B cell (primary cell): ENCODE measurements at regions not wholly inside any gene's neighbourhood (a gene's known extent, or its start where the extent isn't known, plus 50 kb on each side); places are given as distances from the start of the nearest gene placed in this dataset.

Experiments
- ATAC-seq: fragments of 200-7000 bp; cut with Tn5 transposase; one replicate; pipeline ENCODE4 v1.10.0; 2021; ENCODE audit warnings: low read depth, mild to moderate bottlenecking, moderate number of reproducible peaks, moderate library complexity
- CTCF ChIA-PET: fragments of 350-600 bp; sonication (Branson Sonifier 250); formaldehyde crosslinking; loops from one replicate; lab custom pipeline; 2021; ENCODE audit warnings: antibody characterized with exemption, inconsistent platforms; lab: Charles Lee
- POLR2A ChIA-PET: fragments of 350-600 bp; sonication (Branson Sonifier 250); formaldehyde crosslinking; loops from one replicate; lab custom pipeline; 2021; ENCODE audit warnings: antibody characterized with exemption; lab: Charles Lee
- DNase-seq: peaks from one replicate; pipeline ENCODE4 v3.0.0; 2013
- H2AFZ ChIP-seq: 2 replicates; pipeline ENCODE4 v1.6.1; 2012; ENCODE audit warnings: mild to moderate bottlenecking, low read depth, low read length; ENCODE audit not compliant: insufficient read depth, poor library complexity, severe bottlenecking
- H3K27ac ChIP-seq, 2 donors: 1 replicate in 1 of 2; 2 replicates in 1 of 2; pipeline ENCODE4 v1.5.1; 2012 to 2013; ENCODE audit warnings: low read length in 2 of 2, mild to moderate bottlenecking in 2 of 2, moderate library complexity in 1 of 2
- H3K27me3 ChIP-seq, 4 experiments: fragments of 200-600 bp in 1 of 4; sonication (generic) in 1 of 4; replicated peaks in 1 of 4; 1 replicate in 2 of 4; 2 replicates in 2 of 4; pipeline versions ENCODE4 v1.6.1 to v1.7.0; 2013 to 2016; ENCODE audit warnings: low read length in 3 of 4, mild to moderate bottlenecking in 2 of 4, mixed read lengths in 1 of 4, moderate library complexity in 1 of 4; ENCODE audit not compliant: insufficient read depth in 4 of 4, control insufficient read depth in 3 of 4; ENCODE audit errors: control extremely low read depth in 1 of 4
- H3K36me3 ChIP-seq, 2 experiments: replicated peaks in 1 of 2; 1 replicate in 1 of 2; 2 replicates in 1 of 2; pipeline versions ENCODE4 v1.6.1 to v1.7.1; 2013; ENCODE audit warnings: low read length in 1 of 2; ENCODE audit not compliant: insufficient read depth in 2 of 2, control insufficient read depth in 1 of 2; ENCODE audit errors: control extremely low read depth in 1 of 2, extremely low read depth in 1 of 2
- H3K4me1 ChIP-seq, 2 donors: fragments of 200-600 bp in 1 of 2; sonication (generic) in 1 of 2; 1 replicate in 1 of 2; 2 replicates in 1 of 2; pipeline versions ENCODE4 v1.5.1 to v1.6.1; 2013 to 2017; ENCODE audit warnings: low read length in 2 of 2; ENCODE audit not compliant: control insufficient read depth in 2 of 2, insufficient read depth in 2 of 2
- H3K4me2 ChIP-seq: replicated peaks from 2 replicates; pipeline ENCODE3; 2012; ENCODE audit warnings: mild to moderate bottlenecking, low read depth, low read length; ENCODE audit not compliant: poor library complexity, severe bottlenecking
- H3K4me3 ChIP-seq, 5 experiments: fragments of 200-600 bp in 1 of 5; sonication (generic) in 1 of 5; 1 replicate in 3 of 5; 2 replicates in 2 of 5; pipeline versions ENCODE4 v1.5.1 to v1.7.0; 2011 to 2016; ENCODE audit warnings: low read length in 4 of 5, mild to moderate bottlenecking in 4 of 5, low read depth in 2 of 5, control low read depth in 1 of 5, moderate library complexity in 1 of 5; ENCODE audit not compliant: insufficient read depth in 1 of 5; ENCODE audit errors: control extremely low read depth in 1 of 5, extremely low read depth in 1 of 5
- H3K79me2 ChIP-seq: fragments of 200-600 bp; sonication (generic); one replicate; pipeline ENCODE4 v1.6.0; 2016; ENCODE audit warnings: low read length; ENCODE audit not compliant: control insufficient read depth, insufficient read depth
- H3K9ac ChIP-seq: fragments of 200-600 bp; sonication (generic); 2 replicates; pipeline ENCODE4 v1.6.1; 2017; ENCODE audit warnings: mild to moderate bottlenecking, low read length, moderate library complexity
- H3K9me3 ChIP-seq, 3 donors: one replicate each; pipeline versions ENCODE4 v1.6.1 to v1.7.1; 2013; ENCODE audit warnings: low read length in 2 of 3; ENCODE audit not compliant: control insufficient read depth in 2 of 3, insufficient read depth in 1 of 3; ENCODE audit errors: control extremely low read depth in 1 of 3
- H4K20me1 ChIP-seq: 2 replicates; pipeline ENCODE4 v1.6.0; 2012; ENCODE audit warnings: mild to moderate bottlenecking, low read length; ENCODE audit not compliant: insufficient read depth, control insufficient read depth, poor library complexity, severe bottlenecking
- H3K27ac Mint-ChIP-seq: one replicate; pipeline ENCODE4 v1.8.0; 2021; ENCODE audit warnings: mixed read lengths
- H3K27me3 Mint-ChIP-seq: one replicate; pipeline ENCODE4 v1.8.0; 2021; ENCODE audit warnings: mixed read lengths
- H3K4me1 Mint-ChIP-seq: one replicate; pipeline ENCODE4 v1.8.0; 2021; ENCODE audit warnings: mixed read lengths
- H3K4me3 Mint-ChIP-seq: one replicate; pipeline ENCODE4 v1.8.0; 2021; ENCODE audit warnings: mixed read lengths
- H3K9me3 Mint-ChIP-seq: one replicate; pipeline ENCODE4 v1.8.0; 2022; ENCODE audit warnings: mixed read lengths; ENCODE audit not compliant: insufficient read depth
- CTCF ChIP-seq: fragments of 200-600 bp; IDR thresholded peaks from one replicate; pipeline ENCODE4 v1.8.0; 2022; ENCODE audit warnings: antibody characterized with exemption, mild to moderate bottlenecking
- EZH2 ChIP-seq: IDR thresholded peaks from 2 replicates; pipeline ENCODE4 v1.6.1; 2012; ENCODE audit warnings: borderline replicate concordance, low read depth, mild to moderate bottlenecking, moderate library complexity, low read length; ENCODE audit not compliant: insufficient read depth, poor library complexity, severe bottlenecking
- WGBS: methylation state at CpG from one replicate; pipeline ENCODE4 v1.1.5; 2013; ENCODE audit warnings: missing lambda C conversion rate; ENCODE audit not compliant: insufficient coverage; 5-methylcytosine and 5-hydroxymethylcytosine counted together
- intact Hi-C: fragments of 100-400 bp; cut with micrococcal nuclease; formaldehyde crosslinking; loops from one replicate; pipeline ENCODE4 v1.10.0; 2022

DNA sequence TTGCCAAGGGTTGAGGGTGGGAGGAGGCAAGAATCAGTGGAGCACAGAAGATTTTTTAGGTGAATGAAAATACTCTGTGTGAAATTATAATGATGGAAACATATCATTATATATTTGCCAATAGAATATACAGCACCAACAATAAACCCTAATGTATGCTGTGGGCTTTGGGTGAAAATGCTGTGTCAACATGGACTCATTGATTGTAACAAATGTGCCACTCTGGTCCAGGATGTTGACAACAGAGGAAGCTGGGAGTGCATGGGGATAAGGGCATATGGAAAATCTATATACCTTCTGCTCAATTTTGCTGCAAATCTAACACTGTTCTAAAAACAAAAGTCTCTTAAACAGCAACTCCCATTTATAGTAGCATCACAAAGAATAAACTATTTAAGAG lies 114.3 kb downstream of the LYZL1 start:
- CTCF ChIA-PET = interaction anchor here (1.1 kb wide), 1 partner anchor 13 kb away, joined by 3 read pairs; no protein-coding TSS in a partner anchor
- no peaks in the 10 kb centered on the region for H3K4me1 Mint-ChIP-seq
- peaks cover 0 to 2% (median 0%) of the 10 kb centered on the region in 4 experiments for H3K27me3 ChIP-seq
- no peaks in the 10 kb centered on the region for H3K4me1 ChIP-seq
- ATAC-seq = no peak
- POLR2A ChIA-PET = no interaction called here
- intact Hi-C loops = no loop called here
- no peak overlapping the region for H3K27ac ChIP-seq
- no peaks in the 10 kb centered on the region for H4K20me1 ChIP-seq
- H3K4me3 Mint-ChIP-seq = no peak overlapping the region
- H3K27ac Mint-ChIP-seq = no peak overlapping the region
- H3K9me3 ChIP-seq = peaks cover 0 to 4% (median 2%) of the 10 kb centered on the region in 3 donors
- no peak overlapping the region for H3K4me2 ChIP-seq
- no peaks in the 10 kb centered on the region for H3K36me3 ChIP-seq
- no peak overlapping the region for H3K4me3 ChIP-seq
- DNase-seq = no peak
- peaks cover 10% of the 10 kb centered on the region for H3K27me3 Mint-ChIP-seq
- H2AFZ ChIP-seq = no peak overlapping the region
- no peak overlapping the region for H3K9ac ChIP-seq
- TF ChIP-seq CTCF (no peak), EZH2 (no peak)
- H3K79me2 ChIP-seq = no peaks in the 10 kb centered on the region
- no peaks in the 10 kb centered on the region for H3K9me3 Mint-ChIP-seq

DNA sequence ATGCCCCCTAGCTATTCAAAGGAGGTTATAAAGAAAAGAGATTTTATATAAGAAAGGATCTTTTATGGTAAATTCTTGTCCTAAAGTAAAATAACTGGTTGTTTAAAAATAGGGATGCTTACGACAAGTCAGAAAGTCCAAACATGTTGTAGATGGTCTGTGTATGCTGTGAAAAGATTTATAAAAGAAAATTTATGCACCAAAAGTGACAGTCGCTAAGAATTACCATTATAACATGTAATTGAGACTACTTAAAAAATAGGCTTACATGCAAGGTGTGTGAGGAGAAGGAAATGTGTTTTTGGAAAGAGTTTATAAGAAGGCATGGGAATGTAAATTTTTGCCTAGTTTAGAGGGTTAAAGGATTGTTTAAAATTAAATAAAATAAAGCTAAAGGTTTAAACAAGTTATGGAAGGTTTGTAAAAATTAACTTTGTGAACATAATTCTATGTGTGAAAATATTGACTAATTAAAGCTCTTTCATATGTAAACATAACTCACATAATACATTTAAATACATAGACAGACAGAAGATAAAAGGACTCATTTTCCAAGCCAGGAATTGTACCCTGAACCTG lies 118.5 kb downstream of the LYZL1 start:
- H3K9me3 ChIP-seq = peaks cover 0 to 3% (median 0%) of the 10 kb centered on the region in 3 donors
- Mint-ChIP-seq H3K9me3 (no peaks in the 10 kb centered on the region), H3K27me3 (peaks cover 5% of the 10 kb centered on the region), H3K4me1 (peaks cover 17% of the 10 kb centered on the region), H3K4me3 (no peak overlapping the region), H3K27ac (no peak overlapping the region)
- no peak overlapping the region for H2AFZ ChIP-seq
- H3K4me1 ChIP-seq = peaks cover 0 to 5% of the 10 kb centered on the region in 2 donors
- peaks cover 0 to 2% (median 0%) of the 10 kb centered on the region in 4 experiments for H3K27me3 ChIP-seq
- H3K4me3 ChIP-seq = no peak overlapping the region
- no peaks in the 10 kb centered on the region for H4K20me1 ChIP-seq
- ATAC-seq (no peak), DNase-seq (no peak)
- ChIA-PET POLR2A (no interaction called here), CTCF (interaction anchor here (1.4 kb wide), 1 partner anchor 21 kb away, joined by 3 read pairs; no protein-coding TSS in a partner anchor)
- H3K9ac ChIP-seq = no peak overlapping the region
- no peaks in the 10 kb centered on the region for H3K79me2 ChIP-seq
- no peak overlapping the region for H3K4me2 ChIP-seq
- H3K36me3 ChIP-seq = no peaks in the 10 kb centered on the region
- TF ChIP-seq CTCF (no peak), EZH2 (no peak)
- H3K27ac ChIP-seq = no peak overlapping the region
- no CpG with 5 or more reads among the region's 2 CpGs for WGBS
- intact Hi-C loops = no loop called here
